Neuronal stem cell (in vitro differentiated cells): ENCODE measurements at regions not wholly inside any gene's neighbourhood (a gene's known extent, or its start where the extent isn't known, plus 50 kb on each side); places are given as distances from the start of the nearest gene placed in this dataset.

Source experiments
- DNase-seq: peaks from one replicate; pipeline ENCODE4 v3.0.0-alpha.2; 2013; ENCODE audit warnings: low spot score
- H2AFZ ChIP-seq: one replicate; pipeline ENCODE4 v1.6.1; 2013; ENCODE audit warnings: mild to moderate bottlenecking, low read length, inconsistent platforms
- H2AK5ac ChIP-seq: 2 replicates; pipeline ENCODE4 v1.6.1; 2013; ENCODE audit warnings: low read depth, mild to moderate bottlenecking, inconsistent platforms, low read length, moderate library complexity, mixed read lengths
- H2BK120ac ChIP-seq: 2 replicates; pipeline ENCODE4 v1.6.1; 2013; ENCODE audit warnings: low read depth, mild to moderate bottlenecking, inconsistent platforms, low read length, moderate library complexity, mixed read lengths
- H2BK12ac ChIP-seq: one replicate; pipeline ENCODE4 v1.6.1; 2013; ENCODE audit warnings: low read length, inconsistent platforms
- H2BK15ac ChIP-seq: 2 replicates; pipeline ENCODE4 v1.6.1; 2013; ENCODE audit warnings: mild to moderate bottlenecking, low read length, inconsistent platforms, mixed read lengths
- H2BK5ac ChIP-seq: one replicate; pipeline ENCODE4 v1.6.1; 2013; ENCODE audit warnings: inconsistent platforms, mild to moderate bottlenecking, low read length, moderate library complexity
- H3K14ac ChIP-seq: one replicate; pipeline ENCODE4 v1.6.1; 2013; ENCODE audit warnings: low read length, inconsistent platforms
- H3K18ac ChIP-seq: 2 replicates; pipeline ENCODE4 v1.6.1; 2013; ENCODE audit warnings: low read length, inconsistent platforms
- H3K23ac ChIP-seq: 2 replicates; pipeline ENCODE4 v1.6.1; 2013; ENCODE audit warnings: low read depth, mild to moderate bottlenecking, mixed read lengths, low read length, inconsistent platforms; ENCODE audit not compliant: poor library complexity
- H3K27ac ChIP-seq: replicated peaks from 3 replicates; pipeline ENCODE4 v1.5.1; 2013; ENCODE audit warnings: low read length, inconsistent platforms
- H3K27me3 ChIP-seq, 3 experiments: 2 replicates each; pipeline ENCODE4 v1.6.1; 2013; ENCODE audit warnings: low read length in 3 of 3, mild to moderate bottlenecking in 2 of 3, inconsistent platforms in 1 of 3, low read depth in 1 of 3, mixed read lengths in 1 of 3, moderate library complexity in 1 of 3; ENCODE audit not compliant: control insufficient read depth in 3 of 3, insufficient read depth in 3 of 3
- H3K36me3 ChIP-seq, 2 donors: replicated peaks in 1 of 2; 2 replicates each; pipeline ENCODE4 v1.6.1; 2013; ENCODE audit warnings: low read length in 2 of 2; ENCODE audit not compliant: control insufficient read depth in 2 of 2, insufficient read depth in 2 of 2
- H3K4ac ChIP-seq: 2 replicates; pipeline ENCODE4 v1.6.1; 2013; ENCODE audit warnings: inconsistent platforms, mild to moderate bottlenecking, low read length, moderate library complexity
- H3K4me1 ChIP-seq, 2 donors: 1 replicate in 1 of 2; 2 replicates in 1 of 2; pipeline ENCODE4 v1.6.1; 2013; ENCODE audit warnings: low read length in 2 of 2, low read depth in 1 of 2; ENCODE audit not compliant: control insufficient read depth in 2 of 2, insufficient read depth in 1 of 2
- H3K4me2 ChIP-seq: one replicate; pipeline ENCODE4 v1.6.1; 2013; ENCODE audit warnings: mild to moderate bottlenecking, low read length, inconsistent platforms; ENCODE audit not compliant: insufficient read depth, poor library complexity, severe bottlenecking
- H3K4me3 ChIP-seq, 2 donors: 2 replicates each; pipeline ENCODE4 v1.5.1; 2013; ENCODE audit warnings: low read length in 2 of 2, mild to moderate bottlenecking in 2 of 2, inconsistent platforms in 1 of 2, moderate library complexity in 1 of 2
- H3K79me1 ChIP-seq: one replicate; pipeline ENCODE4 v1.6.1; 2013; ENCODE audit warnings: low read depth, mild to moderate bottlenecking, inconsistent platforms, low read length, moderate library complexity
- H3K9ac ChIP-seq: one replicate; pipeline ENCODE4 v1.6.1; 2013; ENCODE audit warnings: mild to moderate bottlenecking, low read depth, low read length, inconsistent platforms; ENCODE audit not compliant: poor library complexity
- H3K9me3 ChIP-seq, 2 donors: replicated peaks in 1 of 2; 2 replicates each; pipeline versions ENCODE3 to v1.6.1; 2013; ENCODE audit warnings: low read length in 2 of 2, mild to moderate bottlenecking in 2 of 2, inconsistent platforms in 1 of 2, low read depth in 1 of 2, mixed read lengths in 1 of 2, moderate library complexity in 1 of 2; ENCODE audit not compliant: control insufficient read depth in 2 of 2, insufficient read depth in 1 of 2
- H4K8ac ChIP-seq: one replicate; pipeline ENCODE4 v1.6.1; 2013; ENCODE audit warnings: low read depth, mild to moderate bottlenecking, inconsistent platforms, low read length, moderate library complexity
- H4K91ac ChIP-seq: one replicate; pipeline ENCODE4 v1.6.1; 2013; ENCODE audit warnings: low read length, low read depth, mild to moderate bottlenecking, inconsistent platforms; ENCODE audit not compliant: poor library complexity
- WGBS, 2 donors: extraction: QIAGEN DNeasy Blood & Tissue Kit; methylation state at CpG; one replicate each; pipeline ENCODE4 v1.1.7; 2013; ENCODE audit warnings: missing lambda C conversion rate in 2 of 2, mixed read lengths in 1 of 2; ENCODE audit not compliant: insufficient read length in 2 of 2, insufficient replicate concordance in 1 of 2; ENCODE audit errors: extremely low coverage in 2 of 2; 5-methylcytosine and 5-hydroxymethylcytosine counted together

DNA sequence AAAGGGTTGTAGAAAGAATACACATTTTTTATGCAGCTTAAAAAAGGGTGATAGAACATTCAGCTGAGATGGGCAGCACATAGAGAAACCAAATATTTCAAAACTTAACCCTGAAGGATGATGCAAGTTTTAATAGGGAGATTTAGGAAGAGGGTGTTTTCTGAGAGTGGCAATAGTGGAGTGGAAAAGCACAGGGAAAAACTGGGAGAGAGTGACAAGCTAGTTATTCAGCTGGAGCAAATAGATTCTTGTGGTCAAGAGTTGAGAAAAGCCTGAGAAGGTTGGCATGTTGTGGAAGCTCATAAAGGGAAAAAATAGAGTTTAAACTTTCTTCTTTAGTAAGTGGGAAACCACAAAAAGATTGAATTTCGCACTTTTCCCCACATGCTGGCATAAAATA, 359.6 kb upstream of the PITX2 start:
- Histone ChIP-seq H3K9ac (no peak overlapping the region), H3K4me1 (no peaks in the 10 kb centered on the region), H3K36me3 (no peaks in the 10 kb centered on the region), H3K79me1 (no peaks in the 10 kb centered on the region), H2BK15ac (no peak overlapping the region), H3K27me3 (no peaks in the 10 kb centered on the region), H2BK12ac (no peak overlapping the region), H2BK5ac (no peak overlapping the region), H2BK120ac (no peak overlapping the region), H3K23ac (no peak overlapping the region), H3K4me2 (no peak overlapping the region), H4K8ac (no peak overlapping the region), H2AK5ac (no peak overlapping the region), H3K18ac (no peak overlapping the region), H3K4me3 (no peak overlapping the region), H3K14ac (no peak overlapping the region), H3K27ac (no peak overlapping the region), H2AFZ (no peak overlapping the region), H4K91ac (no peak overlapping the region), H3K9me3 (no peaks in the 10 kb centered on the region), H3K4ac (no peak overlapping the region)
- no CpG with 5 or more reads among the region's 1 CpG for WGBS, 2 donors
- DNase-seq = no peak

DNA sequence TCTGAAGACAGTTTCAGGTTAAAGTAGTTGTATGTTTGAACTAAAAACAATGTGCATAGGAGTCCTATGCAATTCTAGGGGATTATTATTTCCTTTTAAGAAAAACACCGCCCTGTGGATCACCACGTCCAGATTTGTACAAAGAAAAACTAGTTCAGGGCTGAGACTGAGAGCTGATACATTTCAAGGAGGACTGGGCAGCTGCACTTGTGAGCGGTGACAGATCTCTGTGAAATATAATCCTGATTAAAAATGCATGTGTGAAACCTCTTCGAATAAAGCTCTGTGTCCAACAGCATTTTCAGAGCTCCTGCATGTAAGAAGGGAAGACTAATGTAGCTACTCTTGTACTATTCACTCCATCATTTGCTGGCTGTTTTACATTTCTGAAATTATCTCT, 365.8 kb upstream of the PITX2 start:
- H3K36me3 ChIP-seq = no peaks in the 10 kb centered on the region
- H3K14ac ChIP-seq = no peak overlapping the region
- H4K8ac ChIP-seq = no peak overlapping the region
- H3K9ac ChIP-seq = no peak overlapping the region
- H3K23ac ChIP-seq = no peak overlapping the region
- DNase-seq = no peak
- no peak overlapping the region for H3K4me2 ChIP-seq
- no peaks in the 10 kb centered on the region for H3K4me1 ChIP-seq
- H4K91ac ChIP-seq = no peak overlapping the region
- H3K18ac ChIP-seq = no peak overlapping the region
- no peak overlapping the region for H2BK15ac ChIP-seq
- H3K27me3 ChIP-seq = no peaks in the 10 kb centered on the region
- no peak overlapping the region for H3K4me3 ChIP-seq
- H2BK5ac ChIP-seq = no peak overlapping the region
- H3K27ac ChIP-seq = no peak overlapping the region
- no peaks in the 10 kb centered on the region for H3K79me1 ChIP-seq
- H2BK12ac ChIP-seq = no peak overlapping the region
- H2AFZ ChIP-seq = no peak overlapping the region
- no peak overlapping the region for H2AK5ac ChIP-seq
- H3K4ac ChIP-seq = no peak overlapping the region
- no peak overlapping the region for H2BK120ac ChIP-seq
- no peaks in the 10 kb centered on the region for H3K9me3 ChIP-seq
- no CpG with 5 or more reads among the region's 4 CpGs for WGBS, 2 donors

- Histone ChIP-seq H3K9me3 (no peaks in the 10 kb centered on the region), H3K4me2 (no peak overlapping the region), H3K27me3 (no peaks in the 10 kb centered on the region), H3K4ac (no peak overlapping the region), H3K4me3 (no peak overlapping the region), H2BK5ac (no peak overlapping the region), H2AK5ac (no peak overlapping the region), H2BK12ac (no peak overlapping the region), H3K4me1 (no peaks in the 10 kb centered on the region), H2AFZ (no peak overlapping the region), H3K27ac (no peak overlapping the region), H3K23ac (no peak overlapping the region), H3K14ac (no peak overlapping the region), H3K36me3 (no peaks in the 10 kb centered on the region), H4K91ac (no peak overlapping the region), H3K79me1 (no peaks in the 10 kb centered on the region), H3K9ac (no peak overlapping the region), H2BK15ac (no peak overlapping the region), H4K8ac (no peak overlapping the region), H2BK120ac (no peak overlapping the region), H3K18ac (no peak overlapping the region)
- no CpG with 5 or more reads among the region's 1 CpG for WGBS, 2 donors
- no peak for DNase-seq
These were observed 366.2 kb upstream of the PITX2 start for GRCh38 chr4:110989125-110989524.

DNA sequence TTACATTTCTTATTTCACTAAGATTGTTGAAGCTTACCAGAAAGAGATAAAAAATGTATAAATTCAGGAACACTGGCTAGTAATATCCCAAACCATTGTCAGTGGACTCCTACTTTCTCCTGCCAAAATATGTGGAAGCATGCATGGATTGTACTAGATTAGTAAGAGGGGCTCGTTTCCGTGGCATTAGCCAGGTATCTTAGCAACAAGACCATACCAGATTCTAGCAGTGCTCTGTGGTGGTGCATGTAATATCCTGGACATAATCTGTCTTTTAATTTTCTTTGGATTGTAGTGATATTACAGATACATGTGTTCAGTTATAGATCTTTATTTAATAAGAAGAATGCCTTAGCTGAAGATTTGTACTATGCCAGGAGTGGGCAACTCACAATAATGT, 371.9 kb upstream of the PITX2 start:
- no peaks in the 10 kb centered on the region for H3K4me1 ChIP-seq
- no peak overlapping the region for H4K8ac ChIP-seq
- no peak overlapping the region for H2BK5ac ChIP-seq
- no peak overlapping the region for H3K4me3 ChIP-seq
- no peak overlapping the region for H3K9ac ChIP-seq
- H3K27me3 ChIP-seq = no peaks in the 10 kb centered on the region
- H3K36me3 ChIP-seq = no peaks in the 10 kb centered on the region
- no peak overlapping the region for H3K18ac ChIP-seq
- H3K23ac ChIP-seq = no peak overlapping the region
- no peaks in the 10 kb centered on the region for H3K9me3 ChIP-seq
- no peak overlapping the region for H4K91ac ChIP-seq
- no peak overlapping the region for H2AK5ac ChIP-seq
- no peak overlapping the region for H3K4ac ChIP-seq
- no peak overlapping the region for H3K27ac ChIP-seq
- no peak overlapping the region for H2BK12ac ChIP-seq
- no CpG with 5 or more reads among the region's 2 CpGs for WGBS, 2 donors
- no peak overlapping the region for H2BK120ac ChIP-seq
- no peak overlapping the region for H2AFZ ChIP-seq
- H2BK15ac ChIP-seq = no peak overlapping the region
- H3K4me2 ChIP-seq = no peak overlapping the region
- no peak overlapping the region for H3K14ac ChIP-seq
- no peak for DNase-seq
- H3K79me1 ChIP-seq = no peaks in the 10 kb centered on the region
